OCI-LY7 (cell line): ENCODE measurements at regions not wholly inside any gene's neighbourhood (a gene's known extent, or its start where the extent isn't known, plus 50 kb on each side); places are given as distances from the start of the nearest gene placed in this dataset.

ENCODE experiments used
- EZH2phosphoT487 ChIP-seq: fragments of 200-600 bp; sonication (generic); IDR thresholded peaks from 2 replicates; pipeline ENCODE4 v1.6.1; 2018; ENCODE audit warnings: low read depth, borderline replicate concordance, mild to moderate bottlenecking, mixed run types, antibody characterized with exemption, low read length, moderate library complexity, mixed read lengths
- TF ChIP-seq, protein P1 (sequence below): fragments of 200-600 bp; sonication (generic); conservative IDR thresholded peaks from 2 replicates; pipeline ENCODE4 v1.5.1; 2014; ENCODE audit warnings: mild to moderate bottlenecking, antibody characterized with exemption, low read length, moderate library complexity, mixed read lengths

- TF ChIP-seq, protein P1, sequence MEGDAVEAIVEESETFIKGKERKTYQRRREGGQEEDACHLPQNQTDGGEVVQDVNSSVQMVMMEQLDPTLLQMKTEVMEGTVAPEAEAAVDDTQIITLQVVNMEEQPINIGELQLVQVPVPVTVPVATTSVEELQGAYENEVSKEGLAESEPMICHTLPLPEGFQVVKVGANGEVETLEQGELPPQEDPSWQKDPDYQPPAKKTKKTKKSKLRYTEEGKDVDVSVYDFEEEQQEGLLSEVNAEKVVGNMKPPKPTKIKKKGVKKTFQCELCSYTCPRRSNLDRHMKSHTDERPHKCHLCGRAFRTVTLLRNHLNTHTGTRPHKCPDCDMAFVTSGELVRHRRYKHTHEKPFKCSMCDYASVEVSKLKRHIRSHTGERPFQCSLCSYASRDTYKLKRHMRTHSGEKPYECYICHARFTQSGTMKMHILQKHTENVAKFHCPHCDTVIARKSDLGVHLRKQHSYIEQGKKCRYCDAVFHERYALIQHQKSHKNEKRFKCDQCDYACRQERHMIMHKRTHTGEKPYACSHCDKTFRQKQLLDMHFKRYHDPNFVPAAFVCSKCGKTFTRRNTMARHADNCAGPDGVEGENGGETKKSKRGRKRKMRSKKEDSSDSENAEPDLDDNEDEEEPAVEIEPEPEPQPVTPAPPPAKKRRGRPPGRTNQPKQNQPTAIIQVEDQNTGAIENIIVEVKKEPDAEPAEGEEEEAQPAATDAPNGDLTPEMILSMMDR: no peak
- no peak for TF ChIP-seq EZH2phosphoT487
Measured at GRCh38 chr13:58611117-58611516, 979.6 kb downstream of the PCDH17 start.
